Stimulated activated CD4-positive, alpha-beta T cell treated with anti-CD3 and anti-CD28 coated beads, Interleukin-12 subunit alpha, Interleukin-12 subunit beta, amount 100 ng/mL, for 4 hours (primary cell): ENCODE measurements at regions not wholly inside any gene's neighbourhood (a gene's known extent, or its start where the extent isn't known, plus 50 kb on each side); places are given as distances from the start of the nearest gene placed in this dataset.
"Not testable (repeated sequence)": the region's sequence is repeated elsewhere in the genome, so short reads cannot be mapped to it uniquely, and the experiment has no call there.

Experiments
- DNase-seq: peaks from one replicate; pipeline ENCODE4 v3.0.0-alpha.2; 2020

DNA sequence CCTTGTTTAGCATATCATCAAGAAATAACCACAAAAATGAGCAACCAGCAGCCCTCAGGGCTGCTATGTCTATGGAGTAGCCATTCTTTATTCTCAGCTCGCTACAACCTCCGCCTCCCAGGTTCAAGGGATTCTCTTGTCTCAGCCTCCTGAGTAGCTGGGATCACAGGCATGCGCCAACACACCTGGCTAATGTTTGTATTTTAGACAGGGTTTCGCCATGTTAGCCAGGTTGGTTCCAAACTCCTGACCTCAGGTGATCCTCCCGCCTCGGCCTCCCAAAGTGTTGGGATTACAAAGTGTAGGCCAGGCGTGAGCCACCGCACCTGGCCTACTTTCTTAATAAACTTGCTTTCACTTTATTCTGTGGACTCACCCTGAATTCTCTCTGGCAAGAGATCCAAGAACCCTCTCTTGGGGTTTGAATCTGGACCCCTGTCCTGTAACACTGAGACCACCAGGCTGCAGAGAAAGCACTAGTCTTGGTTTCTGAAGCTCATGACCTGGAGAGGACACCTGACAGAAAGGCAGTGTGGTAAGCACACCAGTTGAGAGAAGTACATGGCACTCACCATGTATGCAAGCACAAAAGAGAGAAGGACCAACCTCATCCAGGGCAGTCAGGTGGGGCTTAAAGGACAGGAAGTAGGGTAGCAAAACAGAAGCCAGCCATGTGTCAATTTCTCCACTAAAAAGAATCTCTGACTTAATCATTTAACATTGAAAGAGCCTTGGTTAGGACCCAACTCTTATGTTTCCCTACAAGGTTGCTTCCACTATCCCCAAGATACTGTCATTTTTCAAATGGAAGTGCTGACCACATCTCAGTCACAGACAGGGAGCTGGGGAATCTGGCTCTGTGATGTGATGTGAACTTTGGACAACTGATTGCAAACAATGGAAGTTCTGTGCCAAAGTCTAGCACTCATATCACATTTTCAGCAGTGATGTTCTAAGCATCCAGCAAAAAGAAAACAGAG lies 97.4 kb upstream of the DST start:
- no peak for DNase-seq

- DNase-seq: no peak
Observed at GRCh38 chr6:56736804-56737203, 94.1 kb upstream of the DST start.

GRCh38 chr6:56734335-56734734 lies 91.6 kb upstream of the DST start:
- DNase-seq: no peak

GRCh38 chr6:56733211-56733697 lies 90.6 kb upstream of the DST start:
- DNase-seq: no peak

- no peak for DNase-seq
Observed at GRCh38 chr6:56732517-56732916, 89.8 kb upstream of the DST start.

DNA sequence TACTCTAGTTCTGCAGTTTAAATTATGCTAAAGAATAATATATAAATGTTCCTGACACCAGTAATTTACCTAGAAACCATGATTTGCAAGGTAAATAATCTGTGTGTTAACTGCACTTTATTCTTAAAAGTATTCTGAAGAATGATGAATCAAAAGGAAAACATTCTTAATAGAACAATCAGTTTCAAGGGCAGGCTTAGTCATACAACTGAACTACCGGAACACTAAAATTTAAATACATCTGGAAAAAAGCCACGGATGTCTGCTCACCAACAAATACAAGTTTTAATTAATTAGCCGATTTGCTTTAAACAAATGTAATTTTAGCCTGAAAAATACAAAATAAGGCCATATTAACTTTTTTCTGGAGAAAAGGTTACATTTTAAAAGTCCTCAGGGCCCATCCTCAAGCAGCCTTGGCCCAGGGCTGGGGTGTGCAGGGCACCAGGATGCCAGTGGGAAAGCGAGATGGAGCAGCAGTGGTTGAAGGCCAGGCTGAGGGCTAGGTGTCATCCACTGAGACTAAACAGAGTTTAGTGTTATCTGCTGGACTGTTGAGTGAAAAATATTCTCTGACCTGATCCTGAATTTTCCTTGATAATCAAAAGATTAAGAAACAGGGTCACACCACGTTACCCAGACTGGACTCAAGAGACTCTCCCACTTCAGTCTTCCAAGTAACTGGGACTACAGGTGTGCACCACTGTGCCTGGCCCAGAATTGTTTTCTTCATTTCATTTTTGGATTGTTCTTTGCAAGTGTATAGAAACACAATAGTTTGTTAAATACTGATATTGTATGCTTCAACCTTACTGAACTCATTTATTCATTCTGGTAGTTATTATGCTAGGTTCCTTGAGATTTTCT lies 88.2 kb upstream of the DST start:
- DNase-seq: no peak

GRCh38 chr6:56729719-56730118 lies 87.0 kb upstream of the DST start:
- DNase-seq: no peak

GRCh38 chr6:56729166-56729565 lies 86.5 kb upstream of the DST start:
- DNase-seq: not testable (repeated sequence)

DNA sequence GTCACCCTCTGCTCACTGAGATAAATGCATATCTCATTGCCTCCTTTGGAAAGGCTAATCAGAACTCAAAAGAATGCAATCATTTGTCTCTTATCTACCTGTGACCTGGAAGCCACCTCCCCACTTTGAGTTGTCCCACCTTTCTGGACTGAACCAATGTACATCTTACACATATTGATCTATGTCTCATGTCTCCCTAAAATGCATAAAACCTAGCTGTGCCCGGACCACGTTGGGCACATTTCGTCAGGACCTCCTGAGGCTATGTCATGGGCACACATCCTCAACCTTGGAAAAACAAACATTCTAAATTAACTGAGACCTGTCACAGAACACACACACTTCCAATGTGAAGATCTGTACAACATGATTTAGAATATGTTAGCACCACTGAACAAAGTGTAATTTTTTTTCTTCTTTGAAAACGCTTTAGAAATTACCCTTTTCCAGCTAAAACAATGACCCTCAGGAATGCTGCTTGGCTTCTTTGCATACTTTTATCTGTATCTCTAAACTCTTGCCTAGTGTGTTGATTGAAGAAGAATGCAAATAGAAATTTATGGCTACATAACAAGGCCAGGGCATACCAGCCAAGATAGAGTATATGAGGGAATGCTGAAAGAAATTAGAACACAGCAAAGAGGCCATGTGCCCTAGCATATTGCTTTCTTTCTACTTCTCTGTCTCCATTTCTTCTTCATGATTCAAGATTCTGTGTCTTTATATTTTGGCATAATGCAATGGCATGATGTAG lies 84.6 kb upstream of the DST start:
- no peak for DNase-seq

DNA sequence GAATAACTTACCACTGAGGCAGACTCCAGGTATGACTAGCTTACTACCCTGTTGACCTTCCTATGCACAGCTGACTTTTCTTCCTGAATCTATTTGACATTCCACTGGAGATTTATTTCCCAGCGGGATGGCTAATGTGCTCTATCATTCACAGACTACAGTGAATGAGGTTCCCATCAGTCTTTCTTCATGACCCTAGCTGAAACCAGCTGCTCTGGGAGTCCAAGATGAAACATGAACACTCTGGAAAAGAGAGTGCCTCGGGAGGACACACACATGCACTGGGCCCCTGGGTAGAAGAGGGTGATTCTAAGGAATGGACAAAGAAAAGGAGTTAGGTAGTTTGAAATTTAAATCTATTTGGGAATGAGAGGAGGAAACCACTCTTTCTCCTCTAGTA lies 82.6 kb upstream of the DST start:
- DNase-seq: no peak

DNA sequence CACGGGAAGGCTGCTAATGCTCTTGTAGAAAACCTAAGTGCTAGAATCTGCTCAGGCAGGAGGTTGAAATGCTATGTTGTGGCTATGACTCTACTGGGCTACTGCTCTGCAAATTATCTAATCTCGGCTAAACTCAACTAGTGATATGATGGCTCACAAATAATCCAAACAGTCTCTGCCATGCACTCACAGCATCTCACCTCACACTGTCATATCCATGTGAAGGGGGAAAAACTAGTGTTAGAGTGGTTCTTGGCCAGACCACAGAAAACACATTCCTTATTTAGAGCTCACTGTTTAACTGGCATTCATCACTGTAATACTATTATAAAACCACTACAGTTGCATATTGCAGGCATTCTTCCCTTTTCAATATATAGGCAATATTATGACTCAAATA lies 81.8 kb upstream of the DST start:
- no peak for DNase-seq

DNA sequence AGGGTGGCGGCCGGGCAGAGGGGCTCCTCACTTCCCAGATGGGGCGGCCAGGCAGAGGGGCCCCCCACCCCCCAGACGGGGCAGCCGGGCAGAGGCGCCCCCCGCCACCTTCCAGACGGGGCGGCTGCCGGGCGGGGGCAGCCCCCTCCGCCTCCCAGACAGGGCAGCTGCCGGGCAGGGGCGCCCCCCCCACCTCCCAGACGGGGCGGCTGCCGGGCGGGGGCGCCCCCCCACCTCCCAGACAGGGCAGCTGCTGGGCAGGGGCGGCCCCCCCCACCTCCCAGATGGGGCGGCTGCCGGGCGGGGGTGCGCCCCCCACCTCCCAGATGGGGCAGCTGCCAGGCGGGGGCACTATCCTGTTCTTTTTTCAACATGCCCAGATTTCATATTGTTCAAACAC lies 78.2 kb upstream of the DST start:
- no peak for DNase-seq

GRCh38 chr6:56720202-56720601 lies 77.5 kb upstream of the DST start:
- not testable (repeated sequence) for DNase-seq

DNA sequence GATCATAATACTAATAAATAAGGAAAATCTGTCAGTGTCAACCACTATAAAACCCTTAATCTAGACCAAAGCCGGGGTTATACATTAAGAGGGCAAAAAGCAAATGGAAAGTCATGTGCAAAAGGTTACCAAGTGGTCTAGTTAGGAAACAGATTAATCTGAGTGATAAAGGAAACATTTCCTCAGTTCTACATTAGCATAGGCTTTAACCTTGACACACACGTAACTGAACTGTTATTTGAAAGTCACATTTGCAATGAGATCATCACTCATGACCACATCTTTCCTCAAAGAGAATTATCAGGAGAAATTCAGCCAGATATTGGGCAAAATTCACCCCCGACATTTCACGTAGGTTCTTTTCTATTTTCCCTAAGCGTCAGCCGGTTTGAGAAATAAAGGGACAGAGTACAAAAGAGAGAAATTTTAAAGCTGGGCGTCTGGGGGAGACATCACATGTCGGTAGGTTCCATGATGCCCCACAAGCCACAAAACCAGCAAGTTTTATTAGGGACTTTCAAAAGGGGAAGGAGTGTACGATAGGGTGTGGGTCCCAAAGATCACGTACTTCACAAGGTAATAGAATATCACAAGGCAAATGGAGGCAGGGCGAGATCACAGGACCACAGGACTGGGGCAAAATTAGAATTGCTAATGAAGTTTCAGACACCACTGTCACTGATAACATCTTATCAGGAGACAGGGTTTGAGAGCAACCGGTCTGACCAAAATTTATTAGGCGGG lies 76.8 kb upstream of the DST start:
- DNase-seq: not testable (repeated sequence)

- no peak for DNase-seq
Observed at GRCh38 chr6:56718236-56718635, 75.5 kb upstream of the DST start.

- no peak for DNase-seq
Observed at GRCh38 chr6:56716229-56716628, 73.5 kb upstream of the DST start.

- DNase-seq: no peak
Observed at GRCh38 chr6:56715741-56716140, 73.1 kb upstream of the DST start.

DNA sequence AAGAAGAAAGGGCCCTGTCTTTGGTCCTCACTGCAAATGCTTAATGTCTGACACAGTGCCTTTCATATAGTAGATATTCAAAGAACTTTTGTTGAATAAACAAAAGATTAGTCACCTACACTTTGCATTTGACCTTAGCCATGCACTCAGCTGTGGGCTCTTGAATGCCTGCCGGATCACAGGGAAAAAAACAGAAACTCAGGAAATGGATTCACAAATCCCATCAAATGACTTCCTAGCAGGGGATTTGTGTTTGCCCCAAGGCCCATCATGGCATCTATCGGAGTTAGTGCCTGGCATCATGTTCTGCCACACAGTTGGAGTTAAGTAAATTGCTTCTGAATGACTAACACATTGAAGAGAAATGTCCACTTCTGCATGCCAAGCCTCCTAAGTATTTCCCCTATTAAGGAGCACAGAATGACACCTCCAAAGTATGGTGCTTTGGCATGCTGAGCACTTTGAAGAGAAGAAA lies 72.3 kb upstream of the DST start:
- no peak for DNase-seq

DNA sequence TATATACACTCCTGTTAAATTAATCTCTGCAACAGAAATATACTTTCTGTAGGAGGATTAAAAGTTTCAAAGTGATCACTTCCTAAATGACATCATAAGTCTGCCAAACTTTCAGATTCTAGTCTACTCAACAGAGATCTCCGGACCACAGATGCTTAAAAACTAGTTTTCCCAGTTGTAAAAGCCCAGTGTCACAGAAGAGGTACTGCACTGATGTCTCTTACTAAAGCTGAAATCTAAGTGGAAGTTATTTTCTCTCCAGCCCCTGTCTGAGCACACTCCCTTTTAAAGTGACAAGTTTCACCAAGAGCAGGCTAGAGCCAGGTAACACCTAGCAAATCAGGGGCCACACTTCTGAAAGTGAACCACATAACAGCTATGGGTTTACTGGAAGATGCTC lies 71.6 kb upstream of the DST start:
- no peak for DNase-seq

DNA sequence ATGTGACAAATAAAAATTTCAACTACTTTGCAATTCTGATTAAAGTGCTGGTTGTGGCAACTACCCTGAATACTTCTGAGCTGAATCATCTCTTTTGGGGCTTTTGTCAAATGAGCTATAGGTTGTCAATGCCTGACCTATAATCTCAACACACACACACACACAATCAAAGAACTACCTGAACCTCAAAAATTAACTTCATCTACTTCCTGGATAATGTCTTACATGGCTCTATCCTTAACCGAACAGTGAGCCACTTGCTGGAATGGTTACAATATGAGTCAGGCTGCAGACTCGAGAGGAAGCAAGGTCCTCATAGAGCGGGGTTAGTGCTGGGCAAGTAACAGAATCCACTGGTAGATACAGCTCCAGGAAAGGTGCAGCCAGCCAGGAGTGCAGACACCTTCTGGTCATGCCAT lies 70.6 kb upstream of the DST start:
- DNase-seq: no peak

DNA sequence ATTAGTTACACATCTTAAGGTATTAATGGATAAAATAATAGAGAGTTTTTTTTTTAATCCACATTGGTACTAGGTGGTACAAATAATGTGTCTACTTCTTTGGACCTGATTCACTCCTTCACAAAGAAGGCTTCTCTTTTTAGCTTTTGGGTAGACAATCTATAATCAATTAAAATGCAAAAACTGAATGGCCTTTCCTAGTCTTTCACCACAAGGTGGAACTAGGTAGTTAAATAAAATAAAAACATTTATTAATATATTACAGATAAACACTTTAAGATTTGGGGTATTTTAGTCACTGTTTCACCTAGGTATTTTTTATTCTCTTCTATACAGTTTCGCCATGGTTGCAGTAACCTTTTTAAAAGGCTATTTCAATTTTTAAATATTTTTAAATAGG lies 68.3 kb upstream of the DST start:
- no peak for DNase-seq

DNA sequence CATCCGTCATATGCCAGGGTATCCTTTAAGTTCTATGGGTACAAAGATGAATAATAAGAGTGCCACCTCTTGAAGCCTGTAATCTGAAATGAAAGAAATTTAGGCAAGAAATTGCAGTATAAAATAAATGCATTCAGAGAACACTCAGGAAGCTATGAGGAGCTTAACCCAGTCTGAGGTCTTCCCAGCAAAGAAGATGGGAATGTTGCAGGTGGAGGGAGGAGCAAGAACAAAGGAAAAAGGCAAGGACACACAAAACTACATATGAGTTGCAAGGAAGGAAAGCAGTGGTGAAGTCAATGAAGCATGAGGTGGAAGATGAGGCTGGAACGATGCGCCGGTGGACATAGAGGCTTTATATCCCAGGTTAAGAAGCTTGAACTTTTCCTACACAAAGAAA lies 67.0 kb upstream of the DST start:
- no peak for DNase-seq
